SKM-1 (cell line): ENCODE measurements at regions not wholly inside any gene's neighbourhood (a gene's known extent, or its start where the extent isn't known, plus 50 kb on each side); places are given as distances from the start of the nearest gene placed in this dataset.
"Not testable (repeated sequence)": the region's sequence is repeated elsewhere in the genome, so short reads cannot be mapped to it uniquely, and the experiment has no call there.

Source experiments
- DNase-seq: peaks from one replicate; lab custom pipeline; 2025; ENCODE audit not compliant: unreplicated experiment; lab: John Stamatoyannopoulos, UW

DNA sequence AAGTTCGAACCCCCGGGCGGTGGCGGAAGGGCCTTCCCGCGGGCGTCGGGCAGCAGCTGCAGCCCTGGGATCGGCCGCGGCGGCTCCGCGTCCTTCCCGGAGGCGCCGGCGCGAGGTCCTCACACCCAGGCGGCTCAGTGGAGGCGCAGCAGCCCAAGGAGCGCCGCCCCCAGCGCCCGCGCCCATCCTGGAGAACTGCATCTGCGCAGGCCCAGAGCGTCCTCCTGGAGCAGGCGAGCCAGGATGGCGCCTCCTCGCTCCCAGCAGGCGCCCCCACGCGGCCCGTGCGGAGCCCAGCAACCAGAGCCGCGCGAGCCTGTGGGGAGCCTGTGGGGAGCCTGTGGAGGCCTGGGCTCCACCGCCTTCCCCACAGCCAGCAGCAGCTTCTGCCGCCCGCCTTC, 872.5 kb downstream of the TMEM121 start:
- not testable (repeated sequence) for DNase-seq

DNA sequence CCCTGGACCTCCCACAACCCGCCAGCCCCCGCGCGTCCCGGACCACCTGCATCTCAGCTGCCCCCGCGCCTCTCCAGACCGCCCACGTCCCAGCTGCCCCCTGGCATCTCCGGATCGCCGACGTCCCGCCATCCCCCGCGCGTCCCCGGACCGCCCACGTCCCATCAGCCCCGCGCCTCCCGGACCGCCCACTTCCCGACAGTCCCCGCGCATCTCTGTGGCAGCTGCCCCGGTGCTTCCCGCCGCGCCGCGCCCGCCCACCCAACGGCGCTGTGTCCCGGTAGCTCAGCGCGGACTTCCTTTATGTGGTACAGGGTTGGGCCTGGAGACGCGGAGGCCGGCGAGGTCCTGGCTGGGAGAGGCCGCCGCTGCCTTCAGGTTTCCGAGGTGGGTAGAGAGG, 874.9 kb downstream of the TMEM121 start:
- not testable (repeated sequence) for DNase-seq

DNA sequence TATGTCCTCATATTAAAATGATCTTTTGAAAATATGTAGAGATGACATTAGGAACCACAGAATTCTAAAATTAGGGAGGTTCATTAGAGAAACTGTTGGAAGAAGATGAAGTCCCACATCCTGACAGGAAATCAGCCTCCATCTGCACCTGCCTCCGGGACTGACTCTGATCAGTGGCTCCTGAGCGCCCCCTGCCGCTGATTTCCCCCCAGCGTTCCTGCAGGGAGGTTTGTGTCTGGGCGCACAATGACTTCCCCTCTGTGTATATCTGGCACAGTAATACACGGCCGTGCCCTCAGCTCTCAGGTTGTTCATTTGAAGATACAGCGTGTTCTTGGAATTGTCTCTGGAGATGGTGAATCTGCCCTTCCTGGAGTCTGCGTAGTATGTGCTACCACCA, 883.8 kb downstream of the TMEM121 start:
- not testable (repeated sequence) for DNase-seq

DNA sequence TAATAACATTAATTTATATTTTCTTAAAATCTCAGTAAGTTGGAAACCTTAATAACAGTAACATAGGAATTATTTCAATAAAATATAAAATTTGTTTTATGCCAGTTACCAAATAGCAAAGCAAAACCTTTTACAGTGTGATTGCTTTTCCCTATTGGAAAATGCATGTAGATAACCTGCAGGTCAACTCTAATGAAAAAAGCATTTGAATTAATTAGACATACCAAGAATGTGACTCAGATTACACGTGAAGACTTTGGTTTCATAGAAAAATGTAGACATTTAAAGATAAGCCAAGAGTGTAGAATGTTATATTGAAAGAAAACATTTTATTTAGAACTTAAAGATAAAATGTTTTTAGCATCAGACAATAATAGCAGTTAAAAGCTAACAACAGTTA, 888.1 kb downstream of the TMEM121 start:
- no peak for DNase-seq

DNA sequence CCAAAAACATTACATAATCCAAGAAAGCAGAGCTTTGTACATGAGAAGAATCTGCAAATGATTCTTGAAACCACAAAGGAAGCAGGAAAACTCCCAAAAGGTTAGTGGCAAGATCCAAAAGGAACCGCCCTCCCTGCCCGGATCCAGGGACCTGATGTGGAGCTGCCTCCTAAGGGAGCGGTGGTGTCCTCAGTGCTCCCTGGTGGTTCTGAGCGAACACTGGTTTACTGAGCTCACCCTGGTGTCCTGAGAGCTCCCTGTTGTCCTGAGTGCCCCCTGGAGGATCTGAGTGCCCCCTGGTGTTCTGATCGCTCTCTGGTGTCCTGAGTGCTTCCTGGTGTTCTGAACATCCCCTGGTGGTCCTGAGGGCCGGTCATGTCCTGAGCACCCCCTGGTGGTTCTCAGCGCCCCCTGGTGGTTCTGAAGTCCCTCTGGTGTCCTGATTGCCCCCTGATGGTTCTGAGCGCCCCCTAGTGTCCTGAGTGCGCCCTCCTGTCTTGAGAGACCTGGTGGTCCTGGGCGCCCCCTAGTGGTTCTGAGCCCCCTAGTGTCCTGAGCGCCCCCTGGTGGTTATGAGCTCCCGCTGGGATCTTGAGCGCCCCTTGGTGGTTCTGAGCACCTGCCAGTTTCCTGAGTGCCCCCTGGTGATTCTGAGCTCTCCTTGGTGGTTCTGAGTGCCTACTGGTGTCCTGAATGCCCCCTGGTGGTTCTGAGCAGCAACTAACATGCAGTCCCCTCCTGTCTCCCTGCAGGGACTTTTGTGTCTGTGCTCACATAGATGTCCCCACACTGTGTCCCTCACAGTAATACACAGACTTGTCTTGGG, 891.1 kb downstream of the TMEM121 start:
- DNase-seq: no peak

DNA sequence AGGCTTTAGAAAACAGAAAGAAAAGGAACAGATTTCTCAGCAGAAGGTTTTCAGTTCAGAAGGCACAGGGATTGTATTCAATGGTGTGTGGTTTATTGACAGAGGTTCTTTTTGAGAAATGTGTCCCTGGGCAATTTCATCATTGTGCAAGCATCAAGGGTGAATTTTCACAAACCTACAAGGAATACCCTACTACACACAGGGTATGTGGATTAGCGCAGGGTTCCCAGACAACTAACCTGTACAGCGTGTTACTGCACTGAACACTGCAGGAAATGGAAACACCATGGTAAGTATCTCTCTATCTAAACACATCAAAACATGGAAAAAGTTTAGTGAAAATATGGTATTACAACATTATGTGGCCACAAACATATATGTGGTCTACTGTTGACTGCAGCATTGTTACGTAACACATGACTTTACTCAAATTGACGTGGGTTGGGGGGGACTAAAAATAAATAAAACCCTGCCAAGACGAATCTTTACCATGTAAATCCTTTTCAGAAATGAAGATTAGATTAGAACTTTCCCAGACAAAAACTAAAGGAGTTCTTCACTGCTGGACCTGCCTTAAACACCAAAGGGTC, 893.1 kb downstream of the TMEM121 start:
- DNase-seq: no peak

DNA sequence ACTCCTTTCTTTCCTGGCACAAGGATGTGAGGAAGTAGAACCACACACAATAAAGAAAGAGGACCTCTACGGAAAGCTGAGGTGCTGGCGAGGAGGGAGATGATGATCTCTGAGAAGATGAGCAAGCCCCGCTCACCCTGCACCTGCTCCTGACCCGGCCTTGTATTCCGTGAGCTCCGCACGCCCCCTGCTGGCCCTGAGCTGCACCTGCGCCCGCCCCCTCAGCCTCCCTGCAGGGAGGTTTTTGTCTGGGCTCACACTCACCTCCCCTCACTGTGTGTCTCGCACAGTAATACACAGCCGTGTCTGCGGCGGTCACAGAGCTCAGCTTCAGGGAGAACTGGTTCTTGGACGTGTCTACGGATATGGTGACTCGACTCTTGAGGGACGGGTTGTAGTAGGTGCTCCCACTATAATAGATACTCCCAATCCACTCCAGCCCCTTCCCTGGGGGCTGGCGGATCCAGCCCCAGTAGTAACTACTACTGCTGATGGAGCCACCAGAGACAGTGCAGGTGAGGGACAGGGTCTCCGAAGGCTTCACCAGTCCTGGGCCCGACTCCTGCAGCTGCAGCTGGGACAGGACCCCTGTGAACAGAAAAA, 895.1 kb downstream of the TMEM121 start:
- not testable (repeated sequence) for DNase-seq

DNA sequence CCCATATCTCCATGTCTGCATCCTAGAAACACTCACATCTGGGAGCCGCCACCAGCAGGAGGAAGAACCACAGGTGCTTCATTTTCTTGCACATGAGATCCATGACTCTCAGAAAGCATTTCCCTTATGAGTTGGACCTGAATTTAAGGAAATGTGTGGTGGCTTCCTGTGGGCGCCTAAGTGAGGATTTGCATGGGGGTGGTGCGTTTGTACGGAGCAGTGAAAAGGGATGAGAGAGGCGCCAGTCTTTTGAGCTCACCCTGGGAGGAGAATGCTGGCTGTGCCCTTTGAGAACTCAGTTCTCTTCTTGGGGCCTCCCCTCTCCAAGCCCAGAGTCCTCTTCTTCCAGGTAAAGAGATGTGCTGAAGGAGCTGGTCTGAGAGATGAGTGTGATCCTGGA, 895.7 kb downstream of the TMEM121 start:
- no peak for DNase-seq

DNA sequence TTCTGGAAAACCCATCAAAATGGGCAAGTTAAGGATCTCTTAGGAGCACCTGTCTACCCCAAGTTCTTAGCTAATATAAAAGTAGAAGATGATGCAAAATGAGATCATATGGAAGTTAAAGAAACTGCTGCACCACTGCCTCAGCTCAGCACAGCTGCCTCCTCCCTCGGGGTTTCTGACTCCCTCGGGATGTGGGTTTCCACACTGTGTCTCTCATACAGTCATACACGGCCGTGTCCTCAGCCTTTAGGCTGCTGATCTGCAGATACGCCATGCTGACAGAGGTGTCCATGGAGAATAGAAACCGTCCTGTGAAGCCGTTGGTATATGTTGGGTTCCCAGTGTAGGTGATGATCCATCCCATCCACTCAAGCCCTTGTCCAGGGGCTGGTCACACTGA, 898.8 kb downstream of the TMEM121 start:
- DNase-seq: not testable (repeated sequence)

DNA sequence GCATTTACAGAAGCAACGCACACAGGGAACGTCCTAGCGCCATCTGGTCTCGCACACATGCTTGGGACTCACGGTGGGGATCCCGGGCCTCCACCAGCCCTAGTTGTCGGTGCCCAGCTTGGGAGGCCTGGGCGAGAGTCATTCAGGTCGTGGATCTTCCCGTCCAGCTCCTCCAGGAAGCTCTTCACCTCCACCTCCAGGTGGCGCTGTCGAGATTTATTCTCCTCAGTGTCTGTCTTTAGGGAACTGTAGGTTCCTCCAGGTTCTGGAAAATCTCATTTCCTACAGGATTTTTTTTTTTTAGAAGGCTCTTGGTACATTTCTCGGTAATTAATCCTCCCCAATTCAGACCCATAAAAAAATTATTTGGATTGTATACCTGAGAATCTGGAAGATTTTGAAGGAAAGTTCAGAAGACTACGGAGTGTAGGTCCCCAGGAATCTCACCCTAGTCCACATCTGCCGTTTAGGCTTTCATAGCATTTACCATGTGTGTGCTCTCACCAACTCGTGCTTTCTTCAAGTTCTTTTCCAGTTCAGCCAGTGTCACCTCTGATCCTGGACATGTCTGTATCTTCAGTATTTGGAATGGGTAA, 910.0 kb downstream of the TMEM121 start:
- no peak for DNase-seq

DNA sequence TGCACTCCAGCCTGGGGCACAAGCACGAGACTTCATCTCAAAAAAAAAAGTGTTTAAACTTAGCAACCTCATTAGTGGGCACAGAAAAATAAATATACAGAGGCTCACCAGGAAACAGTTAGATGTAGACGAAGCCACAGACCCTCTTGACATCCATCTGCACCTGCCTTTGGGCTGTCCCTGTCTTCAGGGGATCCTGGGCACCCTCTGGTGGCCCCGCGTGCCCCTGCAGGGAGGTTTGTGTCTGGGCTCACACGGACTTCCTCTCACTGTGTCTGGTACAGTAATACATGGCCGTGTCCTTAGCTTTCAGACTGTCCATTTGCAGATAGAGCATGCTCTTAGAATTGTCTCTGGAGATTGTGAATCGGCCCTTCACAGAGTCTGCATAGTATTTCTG, 916.5 kb downstream of the TMEM121 start:
- DNase-seq: no peak

DNA sequence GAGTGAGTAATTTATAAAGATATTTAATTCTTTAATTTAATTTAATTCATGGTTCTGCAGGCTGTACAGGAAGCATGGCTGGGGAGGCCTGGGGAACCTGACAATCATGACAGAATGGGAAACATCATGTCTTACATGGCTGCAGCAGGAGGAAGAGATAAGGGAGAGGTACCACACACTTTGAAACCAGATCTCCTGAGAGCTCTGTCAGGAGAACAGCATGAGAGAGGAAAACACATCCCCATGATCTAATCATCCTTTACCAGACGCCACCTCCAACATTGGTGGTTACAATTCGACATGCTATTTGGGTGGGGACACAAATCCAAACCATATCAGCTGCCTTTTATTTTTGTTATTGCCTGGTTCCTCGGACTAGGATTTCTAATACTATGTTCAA, 928.6 kb downstream of the TMEM121 start:
- DNase-seq: no peak

DNA sequence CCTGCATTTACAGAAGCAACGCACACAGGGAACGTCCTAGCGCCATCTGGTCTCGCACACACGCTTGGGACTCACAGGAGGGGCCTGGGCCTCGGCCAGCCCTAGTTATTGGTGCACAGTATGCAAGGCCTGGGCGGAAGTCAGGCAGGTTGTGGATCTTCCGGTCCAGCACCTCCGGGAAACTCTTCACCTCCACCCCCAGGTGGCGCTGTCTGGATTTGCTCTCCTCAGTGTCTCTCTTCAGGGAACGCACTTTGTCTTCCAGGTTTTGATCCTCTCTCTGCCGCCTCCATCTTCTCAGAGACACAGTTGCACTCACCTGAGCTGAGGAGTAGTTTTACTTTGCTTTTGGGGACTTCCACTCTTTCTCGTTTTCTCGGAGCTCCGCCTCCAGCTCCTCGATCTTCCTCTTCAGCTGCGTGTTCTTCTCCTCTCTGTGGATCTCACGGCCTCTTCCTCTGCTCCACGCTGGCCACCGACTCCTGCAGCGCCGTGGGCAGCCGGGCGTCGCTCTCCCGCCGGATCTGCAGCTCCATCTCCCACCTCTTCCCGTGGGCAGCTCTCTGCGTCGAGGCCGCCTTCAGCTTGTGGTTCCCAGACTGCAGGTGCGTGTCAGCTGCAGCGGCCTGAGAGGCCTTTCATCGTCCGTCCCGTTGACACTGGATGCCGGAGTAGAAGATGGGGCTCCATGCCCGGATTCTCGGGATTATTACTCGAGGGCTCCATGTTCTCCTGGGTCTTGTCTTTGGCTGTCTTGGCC, 933.8 kb downstream of the TMEM121 start:
- peak; percentile 4 for DNase-seq

DNA sequence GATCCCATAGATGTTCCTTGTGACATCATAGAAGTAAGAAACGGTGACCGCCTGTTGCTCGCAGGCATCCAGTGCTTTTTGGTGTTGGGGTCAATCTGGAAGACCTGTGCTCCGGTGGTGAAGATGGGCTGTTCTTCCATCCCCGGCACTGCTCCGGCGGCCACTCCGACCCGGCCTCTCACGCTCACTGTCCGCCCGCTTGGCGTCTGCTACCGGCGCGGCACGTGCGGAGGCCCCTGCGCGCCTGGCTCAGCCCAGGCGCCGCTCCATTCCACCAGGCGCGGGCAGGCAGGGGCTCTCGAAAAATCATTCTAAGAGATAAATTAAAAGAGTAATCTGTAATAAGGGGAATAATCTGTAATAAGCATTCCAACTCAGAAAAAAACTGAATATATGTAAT, 934.5 kb downstream of the TMEM121 start:
- DNase-seq: no peak

DNA sequence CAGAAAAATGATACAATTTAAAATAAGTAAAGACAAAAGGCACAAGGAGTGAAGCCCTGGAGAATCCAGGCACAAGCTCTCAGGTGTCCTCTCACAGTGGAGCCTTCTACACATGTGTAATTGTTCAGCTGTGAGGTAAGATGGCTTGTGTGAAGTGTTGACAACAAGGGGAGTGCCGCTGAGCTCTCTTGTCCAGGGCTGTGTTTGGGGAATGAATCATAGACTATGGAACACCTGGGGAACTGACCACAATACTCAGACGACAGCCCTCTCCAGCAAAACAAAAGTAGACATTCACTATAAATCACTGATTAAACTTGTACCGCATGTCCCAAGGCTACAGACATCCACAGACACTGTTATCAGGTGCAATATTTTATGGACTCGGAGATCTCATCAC, 940.1 kb downstream of the TMEM121 start:
- DNase-seq: not testable (repeated sequence)

DNA sequence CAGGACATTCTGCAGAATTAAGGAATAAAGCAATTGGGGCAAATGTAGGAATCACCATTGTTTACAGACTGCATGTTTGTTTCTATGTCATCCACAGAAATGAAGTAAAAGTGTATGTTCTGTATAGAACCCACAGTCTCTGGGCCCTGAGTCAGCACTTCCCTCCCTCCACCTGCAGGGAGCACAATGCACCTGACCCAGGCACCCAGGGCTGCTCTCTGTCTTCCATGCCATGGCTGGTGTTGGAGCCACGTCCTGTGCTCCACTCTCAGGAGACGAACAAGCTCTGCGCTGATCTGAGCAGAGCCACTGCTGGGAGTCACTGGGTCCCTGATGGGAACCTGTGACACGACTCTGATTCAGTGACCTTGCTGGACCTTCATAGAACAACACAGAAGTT, 942.5 kb downstream of the TMEM121 start:
- not testable (repeated sequence) for DNase-seq

DNA sequence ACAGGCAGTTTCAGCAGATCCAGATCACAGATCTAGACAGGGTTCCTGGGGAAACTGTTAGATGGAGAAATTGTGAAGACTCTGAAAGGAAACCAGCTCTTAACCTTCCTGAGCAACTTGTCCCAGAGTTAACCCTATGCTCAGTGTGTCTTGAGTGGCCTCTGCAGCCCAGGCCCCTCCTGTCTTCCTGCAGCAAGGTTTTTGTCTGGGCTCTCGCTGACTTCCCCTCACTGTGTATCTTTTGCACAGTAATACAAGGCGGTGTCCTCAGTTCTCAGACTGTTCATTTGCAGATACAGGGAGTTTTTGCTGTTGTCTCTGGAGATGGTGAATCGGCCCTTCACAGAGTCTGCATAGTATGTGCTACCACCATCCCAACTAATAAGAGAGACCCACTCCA, 943.6 kb downstream of the TMEM121 start:
- not testable (repeated sequence) for DNase-seq

DNA sequence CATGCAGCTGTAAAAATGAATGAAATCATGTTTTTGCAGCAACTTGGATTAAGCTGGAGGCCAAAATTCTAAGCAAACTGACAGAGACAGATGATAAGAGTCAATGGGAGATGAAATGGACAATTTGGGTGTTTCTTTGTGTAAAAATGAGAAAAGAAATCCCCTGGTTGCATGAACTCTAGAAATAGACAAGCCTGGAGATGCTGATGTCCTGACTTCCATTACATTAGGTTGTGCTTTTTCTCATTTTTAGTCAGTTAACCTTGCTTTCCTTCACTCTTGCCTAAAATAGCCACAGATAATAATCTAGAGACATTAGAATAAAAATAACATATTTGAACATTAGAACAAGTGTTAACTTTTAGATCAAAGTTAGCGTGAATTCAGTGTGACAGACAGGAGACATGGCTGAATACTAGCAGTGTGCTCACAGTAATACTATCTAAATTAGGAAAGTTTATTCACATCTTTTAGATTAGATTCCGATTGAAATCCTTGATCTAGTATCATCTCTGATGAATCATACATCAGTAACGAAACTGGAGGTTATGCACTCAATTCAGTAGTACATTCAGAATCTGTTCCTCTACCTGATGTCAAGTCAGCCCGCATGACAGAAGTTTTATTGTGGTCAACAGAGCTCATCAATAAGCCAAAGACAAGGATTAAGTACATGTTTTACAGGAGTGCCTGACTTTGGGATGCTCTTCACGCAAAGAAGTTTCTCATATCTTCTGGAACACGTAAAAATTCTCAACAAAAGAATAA, 948.1 kb downstream of the TMEM121 start:
- not testable (repeated sequence) for DNase-seq

DNA sequence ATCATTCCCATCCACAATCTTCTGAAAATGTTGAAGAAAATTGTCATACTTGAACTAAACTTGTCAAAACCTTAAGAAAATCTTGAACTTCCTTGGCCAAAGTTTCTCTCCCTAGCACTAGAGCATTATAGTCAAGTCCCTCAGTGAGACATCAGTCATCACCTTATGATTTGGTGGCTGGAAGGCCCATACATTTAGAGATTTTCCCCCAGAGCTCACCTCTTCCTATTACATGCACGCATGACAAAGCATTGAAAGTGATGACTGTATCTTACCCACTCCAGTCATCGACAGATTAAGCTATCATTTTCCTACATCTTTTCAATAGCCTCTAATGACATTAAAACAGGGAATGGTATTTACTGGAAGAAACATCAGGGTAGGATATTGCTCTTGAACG, 948.8 kb downstream of the TMEM121 start:
- DNase-seq: not testable (repeated sequence)

DNA sequence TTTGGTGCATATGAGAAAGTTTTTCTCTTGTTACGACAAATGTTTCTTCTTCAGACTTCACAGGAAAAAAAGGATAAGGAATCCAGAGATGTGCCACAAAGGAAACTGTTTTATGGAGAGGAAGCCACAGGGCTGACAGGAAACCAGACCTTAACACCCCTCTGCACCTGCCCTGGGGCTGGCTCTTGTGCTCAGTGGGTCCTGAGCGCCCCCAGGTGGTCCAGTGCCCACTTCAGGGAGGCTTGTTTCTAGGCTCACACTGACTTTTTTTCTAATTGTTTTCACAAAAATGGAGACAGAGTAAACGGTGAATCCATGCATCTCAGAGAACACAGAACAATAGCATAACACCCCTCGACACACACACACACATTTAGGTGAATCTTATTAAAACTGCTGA, 951.2 kb downstream of the TMEM121 start:
- DNase-seq: not testable (repeated sequence)
